ENCODE measurements at regions not wholly inside any gene's neighbourhood (a gene's known extent, or its start where the extent isn't known, plus 50 kb on each side); places are given as distances from the start of the nearest gene placed in this dataset.
"Not testable (repeated sequence)": the region's sequence is repeated elsewhere in the genome, so short reads cannot be mapped to it uniquely, and the experiment has no call there.

GRCh38 chr2:111347695-111348094 is 227.0 kb downstream of the BCL2L11 start:
- not testable (repeated sequence) for TF ChIP-seq CTCF (IDR thresholded peaks at IDR 0.05 in 4 of 5, conservative IDR thresholded peaks at IDR 0.05 in 1 of 5); POLR2A (IDR thresholded peaks at IDR 0.05)
